ENCODE measurements at regions not wholly inside any gene's neighbourhood (a gene's known extent, or its start where the extent isn't known, plus 50 kb on each side); places are given as distances from the start of the nearest gene placed in this dataset.

GRCh38 chr1:235006816-235007215 lies 121.8 kb downstream of the TOMM20 start:
- Histone ChIP-seq H3K27me3 (ENCODE audit: control insufficient read depth in 1 of 2, insufficient read depth in 2 of 2, low read length in 2 of 2) (no peaks in the 10 kb centered on the region), H3K79me2 (ENCODE audit: insufficient read depth, low read length) (no peaks in the 10 kb centered on the region), H2AFZ (ENCODE audit: low read length) (no peak overlapping the region), H3K4me3 (replicated peaks in 1 of 3; ENCODE audit: insufficient read depth in 1 of 3, low read depth in 2 of 3, low read length in 3 of 3) (no peak overlapping the region), H3K36me3 (replicated peaks in 1 of 2; ENCODE audit: control insufficient read depth in 1 of 2, insufficient read depth in 2 of 2, low read length in 2 of 2) (no peaks in the 10 kb centered on the region), H3K4me2 (ENCODE audit: low read depth, low read length) (no peak overlapping the region), H4K20me1 (ENCODE audit: insufficient read depth, low read length) (no peaks in the 10 kb centered on the region), H3K9ac (ENCODE audit: insufficient read depth, low read depth, low read length) (no peak overlapping the region), H3K27ac (ENCODE audit: extremely low read length, insufficient read depth, low read length) (no peak overlapping the region), H3K4me1 (ENCODE audit: insufficient read depth, low read length) (peaks cover under 1% of the 10 kb centered on the region; the same call in 1 of the 2 replicates), H3K9me3 (ENCODE audit: low read length) (no peaks in the 10 kb centered on the region)
- intact Hi-C loops (cut with micrococcal nuclease; ENCODE audit: unreplicated experiment) (no loop called here), in situ Hi-C loops (cut with HindIII; ENCODE audit: extremely low pct_ligation_motif_present, low pct_unique_long_range_greater_than_20kb) (no loop called here)
- whole genome bisulfite sequencing (ENCODE audit: low lambda C conversion rate) = 72% methylated on average over 5 of the region's 5 CpGs
- no peak for FAIRE-seq
- no peak for ATAC-seq
- BruUV-seq (replicated peaks) = no TSS peak
- CTCF ChIA-PET (ENCODE audit: low intra/inter-chr PET ratio, low total read pairs) = no interaction called here
- TF ChIP-seq FOXP1 (IDR thresholded peaks at IDR 0.05) (no peak), FOXP1 (CRISPR knock-in tag; IDR thresholded peaks at IDR 0.05) (no peak), ZFY (CRISPR knock-in tag; IDR thresholded peaks at IDR 0.05) (no peak)
- no peak for DNase-seq (ENCODE audit: low spot score)
- POLR2A ChIA-PET = interaction anchor here (1.9 kb wide), 1 partner anchor 67 kb away, joined by 4 read pairs; no protein-coding TSS in a partner anchor

- H3K9ac ChIP-seq (ENCODE audit: insufficient read depth, low read depth, low read length) = no peak overlapping the region
- no peak overlapping the region for H3K4me3 ChIP-seq (replicated peaks in 1 of 3; ENCODE audit: insufficient read depth in 1 of 3, low read depth in 2 of 3, low read length in 3 of 3)
- ATAC-seq (no peak), FAIRE-seq (no peak), DNase-seq (ENCODE audit: low spot score) (no peak)
- no peaks in the 10 kb centered on the region for H3K9me3 ChIP-seq (ENCODE audit: low read length)
- CTCF ChIA-PET (ENCODE audit: low intra/inter-chr PET ratio, low total read pairs) = no interaction called here
- H3K4me1 ChIP-seq (ENCODE audit: insufficient read depth, low read length) = no peaks in the 10 kb centered on the region
- H2AFZ ChIP-seq (ENCODE audit: low read length) = no peak overlapping the region
- 94% methylated on average over 1 of the region's 1 CpG for WGBS (ENCODE audit: low lambda C conversion rate)
- H3K27me3 ChIP-seq (ENCODE audit: control insufficient read depth in 1 of 2, insufficient read depth in 2 of 2, low read length in 2 of 2) = no peaks in the 10 kb centered on the region
- intact Hi-C loops (cut with micrococcal nuclease; ENCODE audit: unreplicated experiment) = no loop called here
- no peaks in the 10 kb centered on the region for H3K36me3 ChIP-seq (replicated peaks in 1 of 2; ENCODE audit: control insufficient read depth in 1 of 2, insufficient read depth in 2 of 2, low read length in 2 of 2)
- H3K27ac ChIP-seq (ENCODE audit: extremely low read length, insufficient read depth, low read length) = no peak overlapping the region
- in situ Hi-C loops (cut with HindIII; ENCODE audit: extremely low pct_ligation_motif_present, low pct_unique_long_range_greater_than_20kb) = no loop called here
- no TSS peak for BruUV-seq (replicated peaks)
- no peaks in the 10 kb centered on the region for H4K20me1 ChIP-seq (ENCODE audit: insufficient read depth, low read length)
- TF ChIP-seq ELF4 (CRISPR knock-in tag; IDR thresholded peaks at IDR 0.05; ENCODE audit: borderline replicate concordance) (no peak), ZBTB42 (CRISPR knock-in tag; IDR thresholded peaks at IDR 0.05) (no peak), ZNF274 (CRISPR knock-in tag; IDR thresholded peaks at IDR 0.05) (no peak)
- POLR2A ChIA-PET = no interaction called here
- no peak overlapping the region for H3K4me2 ChIP-seq (ENCODE audit: low read depth, low read length)
- H3K79me2 ChIP-seq (ENCODE audit: insufficient read depth, low read length) = no peaks in the 10 kb centered on the region
Observed at GRCh38 chr1:235006132-235006721, 122.4 kb downstream of the TOMM20 start.
